ENCODE measurements at regions not wholly inside any gene's neighbourhood (a gene's known extent, or its start where the extent isn't known, plus 50 kb on each side); places are given as distances from the start of the nearest gene placed in this dataset.

DNA sequence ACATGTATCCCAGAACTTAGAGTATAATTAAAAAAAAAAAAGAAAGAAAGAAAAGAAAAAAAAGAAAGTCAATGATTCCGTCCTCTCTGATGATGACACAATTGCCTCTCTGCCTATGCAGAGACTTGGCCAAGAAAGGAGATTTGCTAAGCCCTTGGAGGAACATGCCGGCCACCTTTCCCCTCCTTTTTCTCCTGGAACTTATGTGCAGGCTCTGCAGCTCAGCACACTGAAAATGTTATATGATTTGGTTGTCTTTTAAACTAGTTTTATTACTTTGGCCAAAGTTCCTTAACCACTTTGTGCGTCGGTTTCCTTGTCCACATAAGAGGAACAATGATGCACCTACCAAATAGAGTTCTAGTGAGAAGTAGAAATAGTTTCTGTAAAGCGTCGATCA, 111.4 kb upstream of the ZNF644 start:
- TF ChIP-seq EP300 (IDR thresholded peaks at IDR 0.05; ENCODE audit: borderline replicate concordance) (no peak), CREB1 (IDR thresholded peaks at IDR 0.05; ENCODE audit: low read depth) (no peak)
- TF ChIP-seq, protein P1, sequence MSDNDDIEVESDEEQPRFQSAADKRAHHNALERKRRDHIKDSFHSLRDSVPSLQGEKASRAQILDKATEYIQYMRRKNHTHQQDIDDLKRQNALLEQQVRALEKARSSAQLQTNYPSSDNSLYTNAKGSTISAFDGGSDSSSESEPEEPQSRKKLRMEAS (IDR thresholded peaks at IDR 0.05) = no peak
- TF ChIP-seq, protein P2, sequence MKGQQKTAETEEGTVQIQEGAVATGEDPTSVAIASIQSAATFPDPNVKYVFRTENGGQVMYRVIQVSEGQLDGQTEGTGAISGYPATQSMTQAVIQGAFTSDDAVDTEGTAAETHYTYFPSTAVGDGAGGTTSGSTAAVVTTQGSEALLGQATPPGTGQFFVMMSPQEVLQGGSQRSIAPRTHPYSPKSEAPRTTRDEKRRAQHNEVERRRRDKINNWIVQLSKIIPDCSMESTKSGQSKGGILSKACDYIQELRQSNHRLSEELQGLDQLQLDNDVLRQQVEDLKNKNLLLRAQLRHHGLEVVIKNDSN (IDR thresholded peaks at IDR 0.05) = no peak

DNA sequence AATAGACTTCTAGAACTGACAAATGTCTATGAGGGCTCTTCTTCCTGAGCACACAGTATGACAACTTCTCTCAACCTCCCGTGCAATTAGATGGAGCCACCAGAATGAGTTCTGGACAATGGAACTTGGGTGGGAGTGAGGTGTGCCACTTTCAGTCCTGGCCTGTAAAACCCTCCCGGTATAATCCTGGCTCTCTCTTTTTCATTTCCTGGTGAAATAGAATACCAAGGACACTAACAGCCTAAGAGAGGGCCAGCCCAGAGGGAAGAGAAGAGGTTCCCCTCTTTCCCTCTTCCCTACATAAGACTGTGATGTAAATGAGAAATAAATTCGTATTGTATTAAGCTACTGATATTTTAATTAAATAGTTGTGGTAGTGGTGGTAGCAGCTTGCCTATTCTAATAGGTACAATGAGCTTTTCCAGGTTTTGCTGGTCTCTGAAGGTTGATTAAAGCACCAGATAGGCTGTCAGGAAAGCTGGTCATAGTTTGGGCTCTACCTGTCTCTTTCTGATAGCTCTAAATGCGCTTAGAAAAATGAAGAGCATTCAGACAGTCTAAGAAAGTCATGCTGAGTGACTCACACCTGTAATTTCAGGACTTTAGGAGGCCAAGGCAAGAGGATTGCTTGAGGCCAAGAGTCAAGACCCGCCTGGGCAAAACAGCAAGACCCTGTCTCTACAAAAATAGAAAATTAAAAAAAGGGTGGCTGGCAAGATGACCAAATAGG, 108.6 kb upstream of the ZNF644 start:
- TF ChIP-seq TCF12 (IDR thresholded peaks at IDR 0.05; ENCODE audit: low read depth) (no peak), TEAD4 (IDR thresholded peaks at IDR 0.05) (no peak), FOXM1 (IDR thresholded peaks at IDR 0.05; ENCODE audit: borderline replicate concordance, low read depth) (no peak), TAF1 (IDR thresholded peaks at IDR 0.05; ENCODE audit: low read depth) (no peak), EP300 (IDR thresholded peaks at IDR 0.05; ENCODE audit: borderline replicate concordance) (no peak), RAD21 (IDR thresholded peaks at IDR 0.05; ENCODE audit: low read depth) (no peak), YY1 (IDR thresholded peaks at IDR 0.05; ENCODE audit: low read depth) (no peak), NFIC (IDR thresholded peaks at IDR 0.05) (no peak), CEBPB (IDR thresholded peaks at IDR 0.05) (no peak), EGR1 (IDR thresholded peaks at IDR 0.05) (no peak), ZBTB7A (IDR thresholded peaks at IDR 0.05; ENCODE audit: low read depth) (no peak), CREB1 (IDR thresholded peaks at IDR 0.05; ENCODE audit: low read depth) (no peak)
- TF ChIP-seq, protein P2 (IDR thresholded peaks at IDR 0.05) = no peak
- TF ChIP-seq, protein P1 (IDR thresholded peaks at IDR 0.05) = no peak
- TF ChIP-seq, protein P3, sequence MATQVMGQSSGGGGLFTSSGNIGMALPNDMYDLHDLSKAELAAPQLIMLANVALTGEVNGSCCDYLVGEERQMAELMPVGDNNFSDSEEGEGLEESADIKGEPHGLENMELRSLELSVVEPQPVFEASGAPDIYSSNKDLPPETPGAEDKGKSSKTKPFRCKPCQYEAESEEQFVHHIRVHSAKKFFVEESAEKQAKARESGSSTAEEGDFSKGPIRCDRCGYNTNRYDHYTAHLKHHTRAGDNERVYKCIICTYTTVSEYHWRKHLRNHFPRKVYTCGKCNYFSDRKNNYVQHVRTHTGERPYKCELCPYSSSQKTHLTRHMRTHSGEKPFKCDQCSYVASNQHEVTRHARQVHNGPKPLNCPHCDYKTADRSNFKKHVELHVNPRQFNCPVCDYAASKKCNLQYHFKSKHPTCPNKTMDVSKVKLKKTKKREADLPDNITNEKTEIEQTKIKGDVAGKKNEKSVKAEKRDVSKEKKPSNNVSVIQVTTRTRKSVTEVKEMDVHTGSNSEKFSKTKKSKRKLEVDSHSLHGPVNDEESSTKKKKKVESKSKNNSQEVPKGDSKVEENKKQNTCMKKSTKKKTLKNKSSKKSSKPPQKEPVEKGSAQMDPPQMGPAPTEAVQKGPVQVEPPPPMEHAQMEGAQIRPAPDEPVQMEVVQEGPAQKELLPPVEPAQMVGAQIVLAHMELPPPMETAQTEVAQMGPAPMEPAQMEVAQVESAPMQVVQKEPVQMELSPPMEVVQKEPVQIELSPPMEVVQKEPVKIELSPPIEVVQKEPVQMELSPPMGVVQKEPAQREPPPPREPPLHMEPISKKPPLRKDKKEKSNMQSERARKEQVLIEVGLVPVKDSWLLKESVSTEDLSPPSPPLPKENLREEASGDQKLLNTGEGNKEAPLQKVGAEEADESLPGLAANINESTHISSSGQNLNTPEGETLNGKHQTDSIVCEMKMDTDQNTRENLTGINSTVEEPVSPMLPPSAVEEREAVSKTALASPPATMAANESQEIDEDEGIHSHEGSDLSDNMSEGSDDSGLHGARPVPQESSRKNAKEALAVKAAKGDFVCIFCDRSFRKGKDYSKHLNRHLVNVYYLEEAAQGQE (IDR thresholded peaks at IDR 0.05; ENCODE audit: low read depth) = no peak

DNA sequence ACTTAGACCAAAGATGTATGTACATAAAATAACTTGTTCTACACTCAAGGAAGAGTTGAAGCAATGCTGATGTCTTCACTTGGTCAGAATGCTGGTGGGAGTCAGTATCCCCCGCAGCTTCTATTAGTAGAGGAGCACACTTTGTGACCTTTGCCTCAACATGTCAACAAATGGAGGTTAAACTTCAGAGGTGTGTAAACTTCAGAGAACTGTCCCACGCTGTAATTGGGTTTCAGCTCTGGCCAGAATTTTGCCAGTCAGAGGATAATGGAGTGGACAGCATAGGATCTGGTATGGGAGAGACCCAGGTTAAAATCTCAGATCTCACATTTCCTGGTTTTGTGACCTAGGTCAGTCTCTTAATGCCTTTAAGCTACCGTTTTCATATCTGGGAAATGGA, 107.6 kb upstream of the ZNF644 start:
- TF ChIP-seq FOXM1 (IDR thresholded peaks at IDR 0.05; ENCODE audit: borderline replicate concordance, low read depth) (no peak), EP300 (IDR thresholded peaks at IDR 0.05; ENCODE audit: borderline replicate concordance) (no peak), TEAD4 (IDR thresholded peaks at IDR 0.05) (no peak), TAF1 (IDR thresholded peaks at IDR 0.05; ENCODE audit: low read depth) (no peak), CREB1 (IDR thresholded peaks at IDR 0.05; ENCODE audit: low read depth) (no peak), EGR1 (IDR thresholded peaks at IDR 0.05) (no peak), TCF12 (IDR thresholded peaks at IDR 0.05; ENCODE audit: low read depth) (no peak)

DNA sequence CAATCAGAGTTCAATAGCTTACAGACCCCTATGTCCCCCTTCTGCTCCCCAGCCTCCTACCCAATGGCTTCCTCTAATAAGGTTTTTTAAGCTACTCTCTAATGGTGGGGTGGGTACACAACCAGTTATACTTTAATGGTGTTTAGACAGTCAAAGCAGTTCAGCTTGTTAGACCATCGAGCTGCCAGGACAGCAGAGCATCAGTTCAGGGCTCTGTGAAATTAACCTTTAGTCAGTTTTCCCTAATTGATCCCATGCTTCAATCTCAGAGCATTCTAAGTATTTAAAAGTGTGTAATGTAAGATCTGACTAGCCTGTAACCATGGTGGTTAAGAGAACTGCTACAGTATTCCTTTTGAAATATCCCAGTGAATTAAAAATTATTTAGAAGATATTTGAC, 107.2 kb upstream of the ZNF644 start:
- no peak for TF ChIP-seq ZBTB7A (IDR thresholded peaks at IDR 0.05; ENCODE audit: low read depth)
- TF ChIP-seq FOXM1 (IDR thresholded peaks at IDR 0.05; ENCODE audit: borderline replicate concordance, low read depth) = no peak
- TF ChIP-seq, protein P3 (IDR thresholded peaks at IDR 0.05; ENCODE audit: low read depth) = no peak
- TF ChIP-seq RAD21 (IDR thresholded peaks at IDR 0.05; ENCODE audit: low read depth) = no peak
- TF ChIP-seq NFIC (IDR thresholded peaks at IDR 0.05) = no peak
- TF ChIP-seq, protein P1 (IDR thresholded peaks at IDR 0.05) = no peak

DNA sequence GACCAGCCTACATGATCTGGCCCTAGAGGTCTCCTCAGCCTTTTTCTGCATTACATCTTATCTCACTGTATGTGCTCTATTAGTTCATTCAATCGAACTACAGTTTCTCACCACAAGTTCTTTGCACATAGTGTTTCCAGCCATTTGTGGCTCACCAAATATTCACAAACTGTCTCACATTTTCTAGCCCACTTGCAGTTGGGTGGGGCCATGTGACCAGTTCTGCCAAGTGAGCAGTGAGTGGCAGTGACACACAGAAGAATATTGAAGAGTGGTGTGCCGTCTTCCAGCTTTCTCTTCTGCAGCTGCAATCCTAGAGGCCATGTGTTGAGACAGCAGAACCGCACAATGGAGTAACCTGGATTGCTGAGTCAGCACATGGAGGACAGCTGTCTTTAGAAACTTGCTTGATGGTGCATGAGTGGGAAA, 103.2 kb upstream of the ZNF644 start:
- TF ChIP-seq, protein P3 (IDR thresholded peaks at IDR 0.05; ENCODE audit: low read depth) = no peak
- no peak for TF ChIP-seq CEBPB (IDR thresholded peaks at IDR 0.05)
- TF ChIP-seq, protein P1 (IDR thresholded peaks at IDR 0.05) = no peak
- TF ChIP-seq, protein P2 (IDR thresholded peaks at IDR 0.05) = no peak
- no peak for TF ChIP-seq YY1 (IDR thresholded peaks at IDR 0.05; ENCODE audit: low read depth)
- no peak for TF ChIP-seq NFIC (IDR thresholded peaks at IDR 0.05)

All from Ishikawa (cell line).